ENCODE measurements at regions not wholly inside any gene's neighbourhood (a gene's known extent, or its start where the extent isn't known, plus 50 kb on each side); places are given as distances from the start of the nearest gene placed in this dataset.

DNA sequence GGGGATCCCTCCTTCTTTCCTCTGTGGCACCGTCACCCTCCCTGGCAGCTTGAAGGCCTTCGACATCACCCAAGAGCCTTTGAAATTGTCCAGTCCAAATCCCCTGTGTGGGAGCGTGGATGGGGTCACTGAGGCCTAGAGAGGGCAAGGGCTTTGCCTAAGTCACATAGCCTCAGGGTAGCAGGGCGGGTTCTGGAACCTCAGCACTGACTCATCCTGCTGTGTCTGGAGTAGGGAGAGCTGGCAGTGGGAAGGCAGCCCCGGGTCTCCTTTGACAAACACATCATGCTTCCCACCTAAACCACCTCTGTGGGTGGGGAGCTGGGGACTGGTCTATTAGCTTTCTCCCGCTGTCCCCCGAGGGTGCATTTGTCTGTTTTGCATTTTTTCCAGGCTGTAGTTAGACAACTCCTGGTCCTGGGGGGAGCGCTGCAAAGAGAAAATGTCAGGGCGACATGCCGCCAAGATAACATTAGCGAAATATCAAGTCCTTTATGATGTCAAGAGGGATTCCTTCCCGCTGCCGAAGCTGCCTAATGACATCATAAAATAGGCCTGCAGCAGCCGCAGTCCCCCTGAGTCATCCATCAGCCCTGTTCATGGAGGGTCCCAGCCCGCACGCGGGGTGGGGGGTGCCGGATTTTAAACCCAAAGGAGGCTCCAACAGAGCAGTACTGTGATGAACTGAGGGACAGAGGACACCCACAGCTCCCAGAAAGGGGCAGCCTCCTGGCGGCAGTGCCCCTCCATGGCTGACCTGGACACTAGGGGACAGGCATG lies 77.0 kb upstream of the POU3F1 start:
- DNase-seq (ENCODE audit: extremely low read depth in 1 of 4, low spot score in 3 of 4) (no peak), FAIRE-seq (no peak), ATAC-seq (0 out of 3 replicates have a peak, but pooled peaks have one; percentile 14)
- Histone ChIP-seq H4K20me1 (replicated peaks; ENCODE audit: control insufficient read depth, insufficient read depth, low read length) (peaks cover 20% of the 10 kb centered on the region), H3K4me1 (replicated peaks in 1 of 2; ENCODE audit: control insufficient read depth in 2 of 2, insufficient read depth in 2 of 2, low read length in 2 of 2) (0 out of 5 replicates have a peak, but pooled peaks cover 0 to 4% of the 10 kb centered on the region in 2 experiments), H3K79me2 (ENCODE audit: control insufficient read depth, insufficient read depth, low read length) (no peaks in the 10 kb centered on the region), H3K27ac (ENCODE audit: extremely low read depth, low read depth, low read length) (no peak overlapping the region), H3K9me1 (ENCODE audit: control insufficient read depth, insufficient read depth, low read length) (no peaks in the 10 kb centered on the region), H3K27me3 (ENCODE audit: control insufficient read depth in 2 of 2, insufficient read depth in 2 of 2, low read length in 2 of 2) (peaks cover 46 to 81% of the 10 kb centered on the region in 2 experiments), H3K4me2 (ENCODE audit: insufficient read depth, low read length) (no peak overlapping the region), H3K36me3 (ENCODE audit: control insufficient read depth, insufficient read depth, low read length) (no peaks in the 10 kb centered on the region), H3K4me3 (no peak overlapping the region), H3K9me3 (replicated peaks; ENCODE audit: control insufficient read depth, insufficient read depth, low read depth, low read length) (no peaks in the 10 kb centered on the region), H2AFZ (ENCODE audit: low read depth, low read length) (no peak overlapping the region), H3K9ac (ENCODE audit: insufficient read depth in 1 of 2, low read depth in 2 of 2, low read length in 2 of 2) (no peak overlapping the region)
- intact Hi-C loops (cut with micrococcal nuclease): no loop called here
- 6% methylated on average over 19 of the region's 19 CpGs for WGBS (ENCODE audit: insufficient coverage, low coverage, missing lambda C conversion rate)
- in situ Hi-C loops (cut with MboI): no loop called here
- BruUV-seq (replicated peaks): no TSS peak
- TF ChIP-seq ZNF124 (CRISPR knock-in tag; IDR thresholded peaks at IDR 0.05) (no peak), CTCF (IDR thresholded peaks at IDR 0.05 in 2 of 3, conservative IDR thresholded peaks at IDR 0.05 in 1 of 3; ENCODE audit: insufficient read depth in 2 of 3, low read depth in 1 of 3, low read length in 3 of 3) (0 out of 6 replicates have a peak, but pooled peaks of 1 of the 3 experiments have one; percentile 10)
- CTCF ChIA-PET (ENCODE audit: low intra/inter-chr PET ratio): no interaction called here
- POLR2A ChIA-PET: interaction anchor here (0.6 to 1.0 kb wide), 4 partner anchors 16 to 393 kb away, joined by 3 to 4 read pairs (median 3); no protein-coding TSS in a partner anchor

Data from K562 (cell line).